ENCODE measurements at regions not wholly inside any gene's neighbourhood (a gene's known extent, or its start where the extent isn't known, plus 50 kb on each side); places are given as distances from the start of the nearest gene placed in this dataset.

DNA sequence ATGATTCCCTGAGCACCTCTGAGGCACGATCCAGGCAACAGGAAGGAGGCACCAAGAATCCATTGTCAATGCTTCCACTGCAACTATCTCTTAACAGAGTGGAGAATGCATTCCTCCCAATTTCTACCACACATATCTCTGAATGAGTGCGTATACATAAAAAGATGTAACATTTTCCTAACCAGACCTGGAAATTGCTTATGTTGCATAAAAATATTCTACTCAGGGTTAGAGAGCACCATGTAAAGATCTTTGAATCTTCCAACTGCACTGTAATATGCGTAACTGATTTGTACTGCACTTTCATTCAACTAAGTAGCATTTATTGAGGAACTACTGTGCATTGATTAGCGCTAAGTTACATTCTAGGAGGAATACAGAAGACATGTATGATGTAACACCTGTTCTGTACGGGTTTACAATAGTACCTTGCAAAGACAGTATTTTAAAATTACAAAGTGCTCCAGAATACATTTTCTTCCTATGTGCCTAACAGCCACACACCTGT lies 237.8 kb downstream of the EBLN2 start:
- TF ChIP-seq, protein P1, sequence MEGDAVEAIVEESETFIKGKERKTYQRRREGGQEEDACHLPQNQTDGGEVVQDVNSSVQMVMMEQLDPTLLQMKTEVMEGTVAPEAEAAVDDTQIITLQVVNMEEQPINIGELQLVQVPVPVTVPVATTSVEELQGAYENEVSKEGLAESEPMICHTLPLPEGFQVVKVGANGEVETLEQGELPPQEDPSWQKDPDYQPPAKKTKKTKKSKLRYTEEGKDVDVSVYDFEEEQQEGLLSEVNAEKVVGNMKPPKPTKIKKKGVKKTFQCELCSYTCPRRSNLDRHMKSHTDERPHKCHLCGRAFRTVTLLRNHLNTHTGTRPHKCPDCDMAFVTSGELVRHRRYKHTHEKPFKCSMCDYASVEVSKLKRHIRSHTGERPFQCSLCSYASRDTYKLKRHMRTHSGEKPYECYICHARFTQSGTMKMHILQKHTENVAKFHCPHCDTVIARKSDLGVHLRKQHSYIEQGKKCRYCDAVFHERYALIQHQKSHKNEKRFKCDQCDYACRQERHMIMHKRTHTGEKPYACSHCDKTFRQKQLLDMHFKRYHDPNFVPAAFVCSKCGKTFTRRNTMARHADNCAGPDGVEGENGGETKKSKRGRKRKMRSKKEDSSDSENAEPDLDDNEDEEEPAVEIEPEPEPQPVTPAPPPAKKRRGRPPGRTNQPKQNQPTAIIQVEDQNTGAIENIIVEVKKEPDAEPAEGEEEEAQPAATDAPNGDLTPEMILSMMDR (conservative IDR thresholded peaks at IDR 0.05; ENCODE audit: low read depth, low read length), result no peak
- no peak for DNase-seq (ENCODE audit: low read depth)
- H3K4me3 ChIP-seq (ENCODE audit: low read length), result no peak overlapping the region

GRCh38 chr3:73314151-73314951 lies 252.9 kb downstream of the EBLN2 start:
- no peak for DNase-seq (ENCODE audit: low read depth)
- TF ChIP-seq, protein P1 (conservative IDR thresholded peaks at IDR 0.05; ENCODE audit: low read depth, low read length), result no peak
- no peak overlapping the region for H3K4me3 ChIP-seq (ENCODE audit: low read length)

DNA sequence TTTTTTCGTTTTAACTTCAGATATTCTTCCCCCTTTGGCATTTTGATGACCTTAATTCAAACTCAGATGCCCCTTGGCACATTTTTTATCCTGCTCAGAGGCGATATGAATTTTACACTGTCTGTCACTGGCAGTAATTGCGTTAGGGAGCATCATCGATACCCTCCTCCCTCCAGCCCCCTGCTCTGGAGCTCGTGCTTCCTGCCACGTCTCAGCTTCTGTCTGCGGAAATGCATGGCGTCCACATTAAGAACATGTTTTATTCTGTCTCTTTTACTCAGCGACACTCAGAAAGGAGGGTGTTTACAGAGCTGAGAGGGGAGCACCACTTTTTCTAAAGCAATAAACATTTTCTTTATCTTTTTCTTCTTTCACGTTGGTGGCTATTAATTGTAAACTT lies 254.2 kb downstream of the EBLN2 start:
- DNase-seq (ENCODE audit: low read depth), result no peak
- H3K4me3 ChIP-seq (ENCODE audit: low read length), result no peak overlapping the region
- TF ChIP-seq, protein P1 (conservative IDR thresholded peaks at IDR 0.05; ENCODE audit: low read depth, low read length), result no peak

- DNase-seq (ENCODE audit: low read depth), result no peak
- H3K4me3 ChIP-seq (ENCODE audit: low read length), result no peak overlapping the region
- TF ChIP-seq, protein P1 (conservative IDR thresholded peaks at IDR 0.05; ENCODE audit: low read depth, low read length), result no peak
Observed at GRCh38 chr3:73319179-73319769, 257.8 kb downstream of the EBLN2 start.

DNA sequence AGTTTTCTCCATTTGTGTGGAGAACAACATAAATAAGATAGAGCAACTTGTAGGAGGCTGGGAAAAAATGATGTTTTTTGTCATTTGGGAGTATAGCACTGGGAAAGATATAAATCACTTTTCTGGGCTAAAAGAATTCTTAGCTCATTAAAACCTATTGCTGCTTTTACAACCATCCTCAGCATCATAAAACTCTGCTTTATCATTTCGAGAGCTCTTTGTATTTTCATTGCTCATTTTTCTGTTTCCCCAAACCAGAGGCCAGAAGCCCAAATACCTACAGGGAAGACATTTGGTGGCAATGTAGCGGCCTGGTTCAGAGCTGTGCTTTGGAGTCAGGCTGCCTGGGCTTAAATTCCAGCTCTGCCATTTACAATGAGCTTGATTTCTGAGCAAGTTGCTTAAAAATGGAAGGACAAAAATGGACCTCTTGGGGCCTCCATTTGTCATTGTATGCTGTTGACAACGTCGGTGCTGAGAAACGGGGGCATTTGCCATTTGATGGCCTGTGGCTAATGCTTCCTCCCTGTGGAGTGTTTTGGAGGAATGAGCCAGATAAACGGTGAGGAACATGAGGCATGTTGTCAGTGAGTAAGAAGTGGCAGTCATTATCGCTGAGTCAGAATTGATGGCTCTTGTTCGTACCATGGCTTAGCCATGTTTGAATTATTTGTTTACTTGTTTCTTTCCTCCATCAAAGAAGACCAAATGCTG lies 260.0 kb downstream of the EBLN2 start:
- no peak overlapping the region for H3K4me3 ChIP-seq (ENCODE audit: low read length)
- TF ChIP-seq, protein P1 (conservative IDR thresholded peaks at IDR 0.05; ENCODE audit: low read depth, low read length), result no peak
- DNase-seq (ENCODE audit: low read depth), result no peak

GRCh38 chr3:73324203-73325155 lies 263.0 kb downstream of the EBLN2 start:
- DNase-seq (ENCODE audit: low read depth), result no peak
- TF ChIP-seq, protein P1 (conservative IDR thresholded peaks at IDR 0.05; ENCODE audit: low read depth, low read length), result no peak
- H3K4me3 ChIP-seq (ENCODE audit: low read length), result no peak overlapping the region

Data from retinal pigment epithelial cell (primary cell).